ENCODE measurements at regions not wholly inside any gene's neighbourhood (a gene's known extent, or its start where the extent isn't known, plus 50 kb on each side); places are given as distances from the start of the nearest gene placed in this dataset.

DNA sequence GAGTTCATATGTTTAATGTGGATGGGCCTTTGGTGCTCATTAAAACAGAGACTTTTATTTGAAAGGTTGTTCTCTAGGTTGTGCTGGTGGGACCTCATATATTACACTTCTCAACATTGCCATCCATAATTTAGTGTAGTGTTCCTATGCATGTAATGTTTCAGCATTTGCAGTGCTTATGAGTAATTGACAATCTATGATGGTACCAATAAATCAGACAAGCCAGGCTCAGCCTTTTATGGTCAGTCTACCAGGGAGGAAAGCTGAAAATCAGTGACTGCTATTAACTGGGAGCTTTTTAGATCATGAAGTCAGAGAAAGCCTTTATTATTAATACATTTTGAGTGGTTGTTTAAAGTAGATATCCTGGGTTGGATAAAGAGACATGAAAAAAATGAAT is 120.1 kb upstream of the SLC28A3 start:
- no peaks in the 10 kb centered on the region for H3F3A ChIP-seq (ENCODE audit: low read length, unreplicated experiment)
- H3K36me3 ChIP-seq (ENCODE audit: low read depth, low read length): no peaks in the 10 kb centered on the region
- H3K79me2 ChIP-seq (ENCODE audit: low read length): no peaks in the 10 kb centered on the region
- ChIA-PET POLR2A (ENCODE audit: unreplicated experiment) (no interaction called here), CTCF (no interaction called here)
- ATAC-seq (no peak), DNase-seq (no peak)
- H3K9ac ChIP-seq (ENCODE audit: low read length): no peak overlapping the region
- TF ChIP-seq, protein P1, sequence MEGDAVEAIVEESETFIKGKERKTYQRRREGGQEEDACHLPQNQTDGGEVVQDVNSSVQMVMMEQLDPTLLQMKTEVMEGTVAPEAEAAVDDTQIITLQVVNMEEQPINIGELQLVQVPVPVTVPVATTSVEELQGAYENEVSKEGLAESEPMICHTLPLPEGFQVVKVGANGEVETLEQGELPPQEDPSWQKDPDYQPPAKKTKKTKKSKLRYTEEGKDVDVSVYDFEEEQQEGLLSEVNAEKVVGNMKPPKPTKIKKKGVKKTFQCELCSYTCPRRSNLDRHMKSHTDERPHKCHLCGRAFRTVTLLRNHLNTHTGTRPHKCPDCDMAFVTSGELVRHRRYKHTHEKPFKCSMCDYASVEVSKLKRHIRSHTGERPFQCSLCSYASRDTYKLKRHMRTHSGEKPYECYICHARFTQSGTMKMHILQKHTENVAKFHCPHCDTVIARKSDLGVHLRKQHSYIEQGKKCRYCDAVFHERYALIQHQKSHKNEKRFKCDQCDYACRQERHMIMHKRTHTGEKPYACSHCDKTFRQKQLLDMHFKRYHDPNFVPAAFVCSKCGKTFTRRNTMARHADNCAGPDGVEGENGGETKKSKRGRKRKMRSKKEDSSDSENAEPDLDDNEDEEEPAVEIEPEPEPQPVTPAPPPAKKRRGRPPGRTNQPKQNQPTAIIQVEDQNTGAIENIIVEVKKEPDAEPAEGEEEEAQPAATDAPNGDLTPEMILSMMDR (conservative IDR thresholded peaks at IDR 0.05; ENCODE audit: low read depth, low read length): no peak
- TF ChIP-seq EZH2phosphoT487 (IDR thresholded peaks at IDR 0.05; ENCODE audit: borderline replicate concordance, low read length): no peak
- TF ChIP-seq EZH2 (IDR thresholded peaks at IDR 0.05; ENCODE audit: low read length, unreplicated experiment): no peak
- H3K9me3 ChIP-seq (ENCODE audit: low read length): no peaks in the 10 kb centered on the region
- H3K4me3 ChIP-seq (ENCODE audit: low read length): no peak overlapping the region
- H3K4me1 ChIP-seq (ENCODE audit: insufficient read depth, low read length): no peaks in the 10 kb centered on the region
- no peak overlapping the region for H3K4me2 ChIP-seq (ENCODE audit: low read length)
- no peaks in the 10 kb centered on the region for H3K27me3 ChIP-seq (ENCODE audit: low read length)
- no peak overlapping the region for H3K27ac ChIP-seq (ENCODE audit: low read length)
- H2AFZ ChIP-seq (ENCODE audit: low read length): no peak overlapping the region
- H3K9me2 ChIP-seq (replicated peaks; ENCODE audit: low read length): no peaks in the 10 kb centered on the region
- intact Hi-C loops (cut with micrococcal nuclease): no loop called here
- no TSS peak for BruUV-seq (replicated peaks)
- H4K20me1 ChIP-seq (ENCODE audit: low read length): no peaks in the 10 kb centered on the region

DNA sequence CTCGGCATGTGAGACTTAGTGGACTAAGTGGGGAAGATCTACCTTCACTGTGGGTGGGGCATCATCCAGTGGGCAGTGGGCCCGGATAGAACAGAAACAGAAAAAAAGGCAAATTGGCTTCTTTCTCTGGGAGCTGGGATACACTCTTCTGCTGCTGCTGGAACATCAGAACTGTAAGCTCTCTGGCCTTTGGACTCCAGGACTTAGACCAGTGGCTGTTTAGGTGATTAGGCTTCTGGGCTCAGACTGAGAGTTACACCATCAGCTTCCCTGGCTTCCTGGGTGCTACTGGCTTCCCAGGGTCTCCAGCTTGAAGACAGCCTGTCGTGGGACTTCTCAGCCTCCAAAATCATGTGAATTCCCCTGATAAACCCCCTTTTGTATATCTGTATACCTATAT is 122.7 kb upstream of the SLC28A3 start:
- Histone ChIP-seq H3K36me3 (ENCODE audit: low read depth, low read length) (no peaks in the 10 kb centered on the region), H3K4me3 (ENCODE audit: low read length) (no peak overlapping the region), H3K4me2 (ENCODE audit: low read length) (no peak overlapping the region), H3K79me2 (ENCODE audit: low read length) (no peaks in the 10 kb centered on the region), H3K9me2 (replicated peaks; ENCODE audit: low read length) (no peaks in the 10 kb centered on the region), H4K20me1 (ENCODE audit: low read length) (no peaks in the 10 kb centered on the region), H3F3A (ENCODE audit: low read length, unreplicated experiment) (no peaks in the 10 kb centered on the region), H2AFZ (ENCODE audit: low read length) (no peak overlapping the region), H3K4me1 (ENCODE audit: insufficient read depth, low read length) (no peaks in the 10 kb centered on the region), H3K9ac (ENCODE audit: low read length) (no peak overlapping the region), H3K27ac (ENCODE audit: low read length) (no peak overlapping the region), H3K9me3 (ENCODE audit: low read length) (no peaks in the 10 kb centered on the region), H3K27me3 (ENCODE audit: low read length) (no peaks in the 10 kb centered on the region)
- POLR2A ChIA-PET (ENCODE audit: unreplicated experiment): no interaction called here
- intact Hi-C loops (cut with micrococcal nuclease): no loop called here
- CTCF ChIA-PET: no interaction called here
- ATAC-seq: no peak
- DNase-seq: no peak
- no TSS peak for BruUV-seq (replicated peaks)
- TF ChIP-seq EZH2 (IDR thresholded peaks at IDR 0.05; ENCODE audit: low read length, unreplicated experiment) (no peak), EZH2phosphoT487 (IDR thresholded peaks at IDR 0.05; ENCODE audit: borderline replicate concordance, low read length) (no peak)
- TF ChIP-seq, protein P1 (conservative IDR thresholded peaks at IDR 0.05; ENCODE audit: low read depth, low read length): no peak

DNA sequence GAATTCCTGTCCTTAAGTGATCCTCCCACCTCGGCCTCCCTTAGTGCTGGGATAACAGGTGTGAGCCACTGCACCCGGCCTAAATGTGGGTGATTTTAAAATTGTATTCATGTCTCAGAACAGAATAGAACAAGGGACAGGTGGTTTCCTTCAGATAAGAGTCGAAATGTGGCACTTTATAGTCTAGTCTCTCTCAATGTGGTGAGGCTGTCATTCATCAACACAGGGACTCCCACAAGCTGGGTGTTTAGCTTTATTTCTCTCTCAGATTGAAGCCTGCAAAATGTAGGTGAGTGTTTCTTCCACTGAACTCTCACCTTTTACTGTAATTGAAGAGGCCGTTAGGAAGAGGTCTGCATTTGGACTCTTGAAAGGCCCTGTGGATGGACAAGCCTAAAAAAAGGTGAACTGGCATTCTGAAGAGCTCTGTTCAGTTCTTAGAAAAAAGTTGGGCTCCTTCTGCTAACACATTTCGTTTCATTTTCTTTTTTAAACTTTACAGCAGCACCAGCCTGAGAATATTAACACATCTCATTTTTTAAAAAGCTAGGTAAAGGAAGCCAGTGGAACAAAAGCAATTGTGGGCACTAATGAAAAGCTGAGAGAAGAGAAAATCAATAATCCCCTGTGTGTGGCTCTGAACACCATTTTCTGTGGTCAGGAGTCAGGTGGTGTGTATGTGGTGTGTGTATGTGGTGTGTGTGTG is 126.2 kb upstream of the SLC28A3 start:
- DNase-seq (no peak), ATAC-seq (no peak)
- H3K9me3 ChIP-seq (ENCODE audit: low read length): no peaks in the 10 kb centered on the region
- no peaks in the 10 kb centered on the region for H3K79me2 ChIP-seq (ENCODE audit: low read length)
- H3K4me1 ChIP-seq (ENCODE audit: insufficient read depth, low read length): no peaks in the 10 kb centered on the region
- POLR2A ChIA-PET (ENCODE audit: unreplicated experiment): no interaction called here
- CTCF ChIA-PET: no interaction called here
- no peaks in the 10 kb centered on the region for H3K36me3 ChIP-seq (ENCODE audit: low read depth, low read length)
- H3K4me2 ChIP-seq (ENCODE audit: low read length): no peak overlapping the region
- intact Hi-C loops (cut with micrococcal nuclease): no loop called here
- no peaks in the 10 kb centered on the region for H4K20me1 ChIP-seq (ENCODE audit: low read length)
- no peak overlapping the region for H3K27ac ChIP-seq (ENCODE audit: low read length)
- TF ChIP-seq, protein P1 (conservative IDR thresholded peaks at IDR 0.05; ENCODE audit: low read depth, low read length): no peak
- TF ChIP-seq EZH2phosphoT487 (IDR thresholded peaks at IDR 0.05; ENCODE audit: borderline replicate concordance, low read length) (no peak), EZH2 (IDR thresholded peaks at IDR 0.05; ENCODE audit: low read length, unreplicated experiment) (no peak)
- H2AFZ ChIP-seq (ENCODE audit: low read length): no peak overlapping the region
- H3K4me3 ChIP-seq (ENCODE audit: low read length): no peak overlapping the region
- H3K9ac ChIP-seq (ENCODE audit: low read length): no peak overlapping the region
- H3K27me3 ChIP-seq (ENCODE audit: low read length): no peaks in the 10 kb centered on the region
- no peaks in the 10 kb centered on the region for H3K9me2 ChIP-seq (replicated peaks; ENCODE audit: low read length)
- no peaks in the 10 kb centered on the region for H3F3A ChIP-seq (ENCODE audit: low read length, unreplicated experiment)
- BruUV-seq (replicated peaks): no TSS peak
